Panc1 (cell line): ENCODE measurements at regions not wholly inside any gene's neighbourhood (a gene's known extent, or its start where the extent isn't known, plus 50 kb on each side); places are given as distances from the start of the nearest gene placed in this dataset.

Source experiments
- POLR2AphosphoS5 ChIP-seq: IDR thresholded peaks from 2 replicates; pipeline ENCODE4 v1.6.1; 2012; ENCODE audit warnings: mild to moderate bottlenecking, low read depth, low read length, moderate library complexity
- TCF7L2 ChIP-seq: IDR thresholded peaks from 2 replicates; pipeline ENCODE4 v1.6.1; 2011; ENCODE audit warnings: mild to moderate bottlenecking, low read depth, low read length, inconsistent platforms
- TF ChIP-seq, protein P1 (sequence below): fragments of 450-650 bp; IDR thresholded peaks from 2 replicates; pipeline ENCODE4 v1.5.1; 2017; ENCODE audit warnings: mild to moderate bottlenecking

DNA sequence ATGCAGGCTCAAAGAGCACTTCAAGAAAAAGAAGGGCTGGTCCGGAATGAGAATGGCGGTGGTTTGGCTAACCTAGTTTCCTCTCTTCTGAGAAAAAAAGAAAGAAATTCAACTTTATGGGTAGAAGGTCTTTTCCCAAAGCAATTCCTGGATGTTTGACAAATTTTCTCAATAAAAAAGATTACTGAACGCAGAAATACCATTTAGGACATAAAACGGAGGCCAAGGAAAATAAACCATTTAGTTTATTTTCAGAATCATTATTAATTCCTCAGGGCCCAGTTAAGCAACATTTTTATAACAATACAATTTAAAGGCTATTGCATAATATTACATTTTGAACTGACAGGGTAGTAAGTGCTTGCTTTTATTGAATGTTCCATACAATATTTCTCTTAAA is 284.6 kb upstream of the ANKRD30A start:
- TF ChIP-seq, protein P1, sequence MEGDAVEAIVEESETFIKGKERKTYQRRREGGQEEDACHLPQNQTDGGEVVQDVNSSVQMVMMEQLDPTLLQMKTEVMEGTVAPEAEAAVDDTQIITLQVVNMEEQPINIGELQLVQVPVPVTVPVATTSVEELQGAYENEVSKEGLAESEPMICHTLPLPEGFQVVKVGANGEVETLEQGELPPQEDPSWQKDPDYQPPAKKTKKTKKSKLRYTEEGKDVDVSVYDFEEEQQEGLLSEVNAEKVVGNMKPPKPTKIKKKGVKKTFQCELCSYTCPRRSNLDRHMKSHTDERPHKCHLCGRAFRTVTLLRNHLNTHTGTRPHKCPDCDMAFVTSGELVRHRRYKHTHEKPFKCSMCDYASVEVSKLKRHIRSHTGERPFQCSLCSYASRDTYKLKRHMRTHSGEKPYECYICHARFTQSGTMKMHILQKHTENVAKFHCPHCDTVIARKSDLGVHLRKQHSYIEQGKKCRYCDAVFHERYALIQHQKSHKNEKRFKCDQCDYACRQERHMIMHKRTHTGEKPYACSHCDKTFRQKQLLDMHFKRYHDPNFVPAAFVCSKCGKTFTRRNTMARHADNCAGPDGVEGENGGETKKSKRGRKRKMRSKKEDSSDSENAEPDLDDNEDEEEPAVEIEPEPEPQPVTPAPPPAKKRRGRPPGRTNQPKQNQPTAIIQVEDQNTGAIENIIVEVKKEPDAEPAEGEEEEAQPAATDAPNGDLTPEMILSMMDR: no peak
- TF ChIP-seq POLR2AphosphoS5 (no peak), TCF7L2 (no peak)
